Left lung (tissue), 4 donors: ENCODE measurements at regions not wholly inside any gene's neighbourhood (a gene's known extent, or its start where the extent isn't known, plus 50 kb on each side); places are given as distances from the start of the nearest gene placed in this dataset.

Experiments used
- ATAC-seq: fragments of 200-7000 bp; cut with Tn5 transposase; one replicate; pipeline ENCODE4 v1.9.1; 2020; ENCODE audit warnings: moderate library complexity
- DNase-seq, 4 donors: peaks; one replicate each; pipeline ENCODE4 v3.0.0-alpha.2; 2013 to 2020
- H3K27ac ChIP-seq, 2 donors: fragments of 200-600 bp; sonication (generic) in 1 of 2; one replicate each; pipeline versions ENCODE4 v1.5.0 to v1.8.0; 2020 to 2021
- H3K27me3 ChIP-seq, 2 donors: fragments of 200-600 bp; sonication (generic) in 1 of 2; one replicate each; pipeline versions ENCODE4 v1.5.0 to v1.8.0; 2020 to 2021
- H3K36me3 ChIP-seq, 2 donors: fragments of 200-600 bp; sonication (generic) in 1 of 2; one replicate each; pipeline versions ENCODE4 v1.5.0 to v1.8.0; 2020 to 2021
- H3K4me1 ChIP-seq, 2 donors: fragments of 200-600 bp; one replicate each; pipeline ENCODE4 v1.8.0; 2021
- H3K4me3 ChIP-seq, 2 donors: fragments of 200-600 bp; sonication (generic) in 1 of 2; one replicate each; pipeline versions ENCODE4 v1.5.0 to v1.8.0; 2020 to 2021; ENCODE audit warnings: mild to moderate bottlenecking in 1 of 2
- H3K9me3 ChIP-seq, 2 donors: fragments of 200-600 bp; sonication (generic) in 1 of 2; one replicate each; pipeline versions ENCODE4 v1.5.0 to v1.8.0; 2020 to 2021
- CTCF ChIP-seq, 2 donors: fragments of 200-600 bp; sonication (generic) in 1 of 2; IDR thresholded peaks; one replicate each; pipeline versions ENCODE4 v1.5.0 to v1.8.0; 2021; ENCODE audit warnings: antibody characterized with exemption in 2 of 2
- intact Hi-C, 2 donors: fragments of 100-400 bp; cut with DNase I; formaldehyde crosslinking; loops; one replicate each; pipeline versions ENCODE4 v1.11.2 to v1.14.2; 2022
- donor health status: DM: no; HTN: yes; CAD: no.
- donor health status: DM: no; HTN: no; CAD: no.

- H3K27me3 ChIP-seq, result no peaks in the 10 kb centered on the region
- intact Hi-C loops, result no loop called here
- H3K9me3 ChIP-seq, result peaks cover 0 to 12% of the 10 kb centered on the region in 2 donors
- no peaks in the 10 kb centered on the region for H3K4me1 ChIP-seq
- no peak for ATAC-seq
- H3K36me3 ChIP-seq, result no peaks in the 10 kb centered on the region
- H3K4me3 ChIP-seq, result no peak overlapping the region
- H3K27ac ChIP-seq, result no peak overlapping the region
- TF ChIP-seq CTCF (IDR thresholded peaks at IDR 0.05), result no peak
- no peak for DNase-seq
Observed at GRCh38 chr12:42730291-42730690, 140.7 kb upstream of the PRICKLE1 start.

GRCh38 chr12:42729535-42729900 is 140.0 kb upstream of the PRICKLE1 start:
- Histone ChIP-seq H3K9me3 (peaks cover 0 to 14% of the 10 kb centered on the region in 2 donors), H3K27ac (no peak overlapping the region), H3K36me3 (no peaks in the 10 kb centered on the region), H3K27me3 (no peaks in the 10 kb centered on the region), H3K4me3 (no peak overlapping the region), H3K4me1 (no peaks in the 10 kb centered on the region)
- DNase-seq (no peak), ATAC-seq (no peak)
- no peak for TF ChIP-seq CTCF (IDR thresholded peaks at IDR 0.05)
- intact Hi-C loops, result no loop called here

GRCh38 chr12:42728770-42729534 is 139.4 kb upstream of the PRICKLE1 start:
- Histone ChIP-seq H3K27ac (no peak overlapping the region), H3K4me1 (no peaks in the 10 kb centered on the region), H3K27me3 (no peaks in the 10 kb centered on the region), H3K4me3 (no peak overlapping the region), H3K9me3 (peaks cover 0 to 17% of the 10 kb centered on the region in 2 donors), H3K36me3 (no peaks in the 10 kb centered on the region)
- DNase-seq, result no peak
- intact Hi-C loops, result no loop called here
- no peak for ATAC-seq
- TF ChIP-seq CTCF (IDR thresholded peaks at IDR 0.05), result no peak

- intact Hi-C loops, result no loop called here
Observed at GRCh38 chr12:42728287-42728686, 138.7 kb upstream of the PRICKLE1 start.

GRCh38 chr12:42725809-42726208 is 136.3 kb upstream of the PRICKLE1 start:
- H3K4me1 ChIP-seq, result no peaks in the 10 kb centered on the region
- H3K27ac ChIP-seq, result no peak overlapping the region
- TF ChIP-seq CTCF (IDR thresholded peaks at IDR 0.05), result no peak
- DNase-seq, result no peak
- H3K36me3 ChIP-seq, result no peaks in the 10 kb centered on the region
- H3K9me3 ChIP-seq, result peaks cover 0 to 17% of the 10 kb centered on the region in 2 donors
- no peaks in the 10 kb centered on the region for H3K27me3 ChIP-seq
- no peak overlapping the region for H3K4me3 ChIP-seq
- ATAC-seq, result no peak
- intact Hi-C loops, result no loop called here

More at GRCh38 chr12:42728287-42728686, 138.7 kb upstream of the PRICKLE1 start:
- ATAC-seq (no peak), DNase-seq (no peak)
- Histone ChIP-seq H3K27me3 (no peaks in the 10 kb centered on the region), H3K4me3 (no peak overlapping the region), H3K4me1 (no peaks in the 10 kb centered on the region), H3K9me3 (peaks cover 0 to 17% of the 10 kb centered on the region in 2 donors), H3K27ac (no peak overlapping the region), H3K36me3 (no peaks in the 10 kb centered on the region)
- TF ChIP-seq CTCF (IDR thresholded peaks at IDR 0.05), result no peak
